Body of pancreas (tissue), 4 donors: ENCODE measurements at regions not wholly inside any gene's neighbourhood (a gene's known extent, or its start where the extent isn't known, plus 50 kb on each side); places are given as distances from the start of the nearest gene placed in this dataset.
A peak's percentile ranks its signal among the peaks of the same experiment; 100 is the strongest.

Experiments used
- ATAC-seq: fragments of 150-250 bp; one replicate; pipeline ENCODE4 v1.9.1; 2016
- DNase-seq, 4 donors: peaks; one replicate each; pipeline ENCODE4 v3.0.0-alpha.2; 2019
- H3K27ac ChIP-seq, 4 donors: fragments of 200-600 bp; sonication (generic); 1 replicate in 3 of 4; 2 replicates in 1 of 4; pipeline versions ENCODE4 v1.5.1 to v1.6.1; 2016 to 2019; ENCODE audit warnings: mild to moderate bottlenecking in 1 of 4, mixed read lengths in 1 of 4, moderate library complexity in 1 of 4
- H3K27me3 ChIP-seq, 2 donors: fragments of 200-600 bp; sonication (generic); one replicate each; pipeline ENCODE4 v1.6.0; 2016; ENCODE audit warnings: mild to moderate bottlenecking in 1 of 2
- H3K36me3 ChIP-seq, 2 donors: fragments of 200-600 bp; sonication (generic); replicated peaks in 1 of 2; 2 replicates each; pipeline ENCODE4 v1.5.1; 2016; ENCODE audit warnings: low read depth in 2 of 2; ENCODE audit not compliant: insufficient read depth in 1 of 2
- H3K4me1 ChIP-seq: fragments of 200-600 bp; sonication (generic); one replicate; pipeline ENCODE4 v1.6.0; 2016
- H3K4me3 ChIP-seq, 2 donors: fragments of 200-600 bp; sonication (generic); 1 replicate in 1 of 2; 2 replicates in 1 of 2; pipeline ENCODE4 v1.5.1; 2016 to 2019
- H3K9me3 ChIP-seq, 3 donors: fragments of 200-600 bp; sonication (generic); 1 replicate in 2 of 3; 2 replicates in 1 of 3; pipeline ENCODE4 v1.5.1; 2016
- POLR2A ChIP-seq, 3 donors: fragments of 450-650 bp; IDR thresholded peaks; one replicate each; pipeline ENCODE4 v1.6.1; 2016; ENCODE audit warnings: antibody characterized with exemption in 3 of 3, mild to moderate bottlenecking in 2 of 3
- WGBS, 2 donors: methylation state at CpG; one replicate each; pipeline ENCODE4 v1.1.5; 2017; 5-methylcytosine and 5-hydroxymethylcytosine counted together
- intact Hi-C: fragments of 100-400 bp; cut with DNase I; formaldehyde crosslinking; loops from one replicate; pipeline ENCODE4 v1.15.1; 2023
- TF ChIP-seq, protein P1 (sequence below), 7 experiments: fragments of 450-650 bp in 4 of 7; fragments of 200-600 bp in 3 of 7; sonication (generic) in 3 of 7; IDR thresholded peaks; one replicate each; pipeline ENCODE4 v1.5.1; 2016 to 2019; ENCODE audit warnings: antibody characterized with exemption in 7 of 7

DNA sequence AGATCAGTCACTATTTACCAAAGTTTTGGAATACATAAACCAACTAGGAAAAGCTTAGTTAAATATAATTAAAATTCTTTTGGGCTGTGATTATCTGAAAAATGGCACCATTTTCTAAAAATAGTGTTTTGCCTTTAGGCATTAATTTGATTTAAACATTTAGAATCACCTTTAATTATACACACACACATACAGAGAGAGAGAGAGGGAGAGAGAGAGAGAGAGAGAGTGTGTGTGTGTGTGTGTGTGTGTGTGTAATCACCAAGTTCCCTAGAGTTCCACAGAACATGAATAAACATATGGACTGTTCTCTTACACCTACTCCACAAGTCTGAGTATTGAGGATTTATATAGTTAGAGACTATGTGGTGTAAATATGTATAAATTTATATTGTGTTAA lies 141.2 kb upstream of the ATXN1 start:
- ATAC-seq: no peak
- no peak for DNase-seq
- TF ChIP-seq, protein P1, sequence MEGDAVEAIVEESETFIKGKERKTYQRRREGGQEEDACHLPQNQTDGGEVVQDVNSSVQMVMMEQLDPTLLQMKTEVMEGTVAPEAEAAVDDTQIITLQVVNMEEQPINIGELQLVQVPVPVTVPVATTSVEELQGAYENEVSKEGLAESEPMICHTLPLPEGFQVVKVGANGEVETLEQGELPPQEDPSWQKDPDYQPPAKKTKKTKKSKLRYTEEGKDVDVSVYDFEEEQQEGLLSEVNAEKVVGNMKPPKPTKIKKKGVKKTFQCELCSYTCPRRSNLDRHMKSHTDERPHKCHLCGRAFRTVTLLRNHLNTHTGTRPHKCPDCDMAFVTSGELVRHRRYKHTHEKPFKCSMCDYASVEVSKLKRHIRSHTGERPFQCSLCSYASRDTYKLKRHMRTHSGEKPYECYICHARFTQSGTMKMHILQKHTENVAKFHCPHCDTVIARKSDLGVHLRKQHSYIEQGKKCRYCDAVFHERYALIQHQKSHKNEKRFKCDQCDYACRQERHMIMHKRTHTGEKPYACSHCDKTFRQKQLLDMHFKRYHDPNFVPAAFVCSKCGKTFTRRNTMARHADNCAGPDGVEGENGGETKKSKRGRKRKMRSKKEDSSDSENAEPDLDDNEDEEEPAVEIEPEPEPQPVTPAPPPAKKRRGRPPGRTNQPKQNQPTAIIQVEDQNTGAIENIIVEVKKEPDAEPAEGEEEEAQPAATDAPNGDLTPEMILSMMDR (IDR thresholded peaks at IDR 0.05): no peak
- TF ChIP-seq POLR2A (IDR thresholded peaks at IDR 0.05): no peak

DNA sequence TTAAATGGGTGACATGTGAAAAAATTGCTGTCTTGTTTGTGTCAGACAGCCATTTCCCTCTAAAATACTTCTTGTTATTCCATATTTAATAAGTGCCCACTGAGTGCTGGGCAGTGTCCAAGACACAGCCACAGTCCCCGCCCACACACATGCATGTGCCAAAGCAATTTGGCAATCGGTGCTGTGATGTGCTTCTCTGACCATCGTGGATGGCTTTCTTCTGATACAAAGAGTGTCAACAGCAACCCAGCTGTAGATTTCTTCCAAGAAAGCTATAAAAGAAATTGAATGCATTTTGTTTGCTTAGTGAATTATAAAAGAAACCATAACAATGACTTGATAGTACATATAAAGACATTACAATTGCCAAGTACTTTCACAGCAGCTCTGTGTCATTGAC lies 140.5 kb upstream of the ATXN1 start:
- DNase-seq (peak; percentile 51 to 79 (median 64)), ATAC-seq (peak; percentile 45)
- Histone ChIP-seq H3K27me3 (no peaks in the 10 kb centered on the region), H3K36me3 (no peaks in the 10 kb centered on the region), H3K4me3 (no peak overlapping the region), H3K27ac (no peak overlapping the region), H3K9me3 (no peaks in the 10 kb centered on the region), H3K4me1 (peaks cover 6% of the 10 kb centered on the region)
- WGBS, 2 donors: 6 to 9% methylated on average over 3 of the region's 3 CpGs
- no peak for TF ChIP-seq POLR2A (IDR thresholded peaks at IDR 0.05)
- TF ChIP-seq, protein P1 (IDR thresholded peaks at IDR 0.05): no peak
- intact Hi-C loops: no loop called here

More for the DNA sequence above, 141.2 kb upstream of the ATXN1 start:
- no peaks in the 10 kb centered on the region for H3K36me3 ChIP-seq
- H3K4me1 ChIP-seq: peaks cover 6% of the 10 kb centered on the region
- H3K27me3 ChIP-seq: no peaks in the 10 kb centered on the region
- intact Hi-C loops: no loop called here
- no peak overlapping the region for H3K27ac ChIP-seq
- no peaks in the 10 kb centered on the region for H3K9me3 ChIP-seq
- H3K4me3 ChIP-seq: no peak overlapping the region

DNA sequence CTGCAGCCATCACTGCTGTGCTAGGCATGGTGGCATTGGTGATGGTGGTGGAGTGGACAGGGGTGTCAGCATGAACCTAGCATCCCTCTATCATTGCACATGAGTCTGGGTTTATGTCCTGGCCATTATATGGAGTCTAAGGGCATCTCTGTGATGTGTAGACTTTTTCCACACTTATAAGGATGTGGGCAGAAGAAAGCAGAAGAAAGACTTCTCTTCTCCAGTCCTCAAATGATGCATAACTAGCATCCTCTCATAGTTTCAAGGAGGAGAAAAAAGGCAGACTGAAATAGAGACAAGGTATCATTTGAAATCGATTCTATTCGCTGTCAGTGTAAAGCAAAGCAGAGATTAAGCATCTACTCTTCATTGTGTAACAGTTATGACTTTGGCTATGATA lies 140.0 kb upstream of the ATXN1 start:
- Histone ChIP-seq H3K36me3 (no peaks in the 10 kb centered on the region), H3K4me1 (peaks cover 6% of the 10 kb centered on the region), H3K4me3 (no peak overlapping the region), H3K27me3 (no peaks in the 10 kb centered on the region), H3K27ac (no peak overlapping the region), H3K9me3 (no peaks in the 10 kb centered on the region)
- TF ChIP-seq, protein P1 (IDR thresholded peaks at IDR 0.05): no peak
- no peak for TF ChIP-seq POLR2A (IDR thresholded peaks at IDR 0.05)
- ATAC-seq (no peak), DNase-seq (no peak)
- WGBS, 2 donors: 74 to 79% methylated on average over 2 of the region's 2 CpGs
- intact Hi-C loops: no loop called here

DNA sequence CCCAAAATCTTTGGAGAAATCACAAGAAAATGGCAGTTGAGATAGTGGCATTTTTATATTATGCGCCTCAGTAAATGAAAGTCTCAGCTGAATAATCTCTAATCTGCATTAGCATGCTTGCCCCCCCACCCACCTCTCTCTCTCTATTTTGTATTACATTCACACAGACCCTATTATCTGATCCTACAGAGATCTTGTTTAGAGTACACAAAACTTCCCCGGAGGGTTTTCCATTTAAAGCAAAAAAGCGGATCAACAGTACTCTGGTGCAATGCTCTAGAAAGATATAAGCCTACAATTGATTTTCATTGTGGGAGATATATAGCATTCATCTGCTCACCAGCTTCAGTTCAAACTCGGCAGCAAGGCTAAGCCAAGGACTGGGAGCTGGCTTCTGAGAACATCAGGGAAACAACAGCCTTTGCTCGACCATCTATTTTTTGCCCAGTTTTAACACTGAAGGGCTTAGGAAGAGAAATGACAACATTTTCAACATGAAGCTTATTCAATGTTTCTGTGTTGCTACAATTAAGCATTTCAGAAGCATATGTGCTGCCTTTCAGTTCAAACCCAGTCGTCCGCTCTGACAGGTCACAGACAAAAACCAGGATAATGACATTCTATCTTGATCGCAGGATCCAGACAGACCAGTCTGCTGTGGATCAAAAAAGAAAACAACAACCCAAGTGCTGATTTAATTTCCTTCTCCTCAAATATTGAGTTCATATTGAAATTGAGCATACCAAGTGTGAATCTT lies 137.6 kb upstream of the ATXN1 start:
- Histone ChIP-seq H3K36me3 (no peaks in the 10 kb centered on the region), H3K4me3 (no peak overlapping the region), H3K4me1 (no peaks in the 10 kb centered on the region), H3K27ac (no peak overlapping the region), H3K27me3 (no peaks in the 10 kb centered on the region), H3K9me3 (no peaks in the 10 kb centered on the region)
- DNase-seq: no peak
- no peak for ATAC-seq
- no peak for TF ChIP-seq POLR2A (IDR thresholded peaks at IDR 0.05)
- TF ChIP-seq, protein P1 (IDR thresholded peaks at IDR 0.05): no peak
- intact Hi-C loops: no loop called here
- 69 to 73% methylated on average over 8 of the region's 8 CpGs for WGBS, 2 donors

GRCh38 chr6:16897669-16898068 lies 136.4 kb upstream of the ATXN1 start:
- no peak for ATAC-seq
- Histone ChIP-seq H3K4me3 (no peak overlapping the region), H3K36me3 (no peaks in the 10 kb centered on the region), H3K9me3 (no peaks in the 10 kb centered on the region), H3K27me3 (no peaks in the 10 kb centered on the region), H3K27ac (no peak overlapping the region), H3K4me1 (no peaks in the 10 kb centered on the region)
- DNase-seq: no peak
- intact Hi-C loops: no loop called here
- WGBS, 2 donors: 91 to 95% methylated on average over 5 of the region's 5 CpGs
- TF ChIP-seq POLR2A (IDR thresholded peaks at IDR 0.05): no peak
- TF ChIP-seq, protein P1 (IDR thresholded peaks at IDR 0.05): no peak
